SK-N-SH (cell line): ENCODE measurements at regions not wholly inside any gene's neighbourhood (a gene's known extent, or its start where the extent isn't known, plus 50 kb on each side); places are given as distances from the start of the nearest gene placed in this dataset.

Experiments used
- CHD2 ChIP-seq: fragments of 150-350 bp; IDR thresholded peaks from 2 replicates; pipeline ENCODE4 v1.6.1; 2018; ENCODE audit warnings: low read length; ENCODE audit not compliant: partially characterized antibody
- CTCF ChIP-seq: fragments of 200-600 bp; sonication (generic); IDR thresholded peaks from 2 replicates; pipeline ENCODE4 v1.6.1; 2017; ENCODE audit warnings: antibody characterized with exemption, mild to moderate bottlenecking, moderate library complexity
- FOXJ3 ChIP-seq: sonication (generic); formaldehyde crosslinking; IDR thresholded peaks from 2 replicates; pipeline ENCODE4 v1.5.1; 2020; ENCODE audit warnings: mild to moderate bottlenecking, missing genetic modification reagents
- RFX5 ChIP-seq: IDR thresholded peaks from 2 replicates; pipeline ENCODE4 v1.6.1; 2012; ENCODE audit warnings: mild to moderate bottlenecking, improper control_type of control experiment, low read length
- SIN3A ChIP-seq: IDR thresholded peaks from 2 replicates; pipeline ENCODE4 v1.6.1; 2012; ENCODE audit warnings: low read depth, mild to moderate bottlenecking, low read length, moderate library complexity, borderline replicate concordance
- USF2 ChIP-seq: fragments of 150-350 bp; IDR thresholded peaks from 2 replicates; pipeline ENCODE4 v1.6.1; 2017; ENCODE audit warnings: antibody characterized with exemption, low read length, low read depth, borderline replicate concordance

- no peak for TF ChIP-seq CTCF
- no peak for TF ChIP-seq RFX5
- TF ChIP-seq SIN3A: no peak
- TF ChIP-seq USF2: no peak
- TF ChIP-seq CHD2: no peak
- TF ChIP-seq FOXJ3 (CRISPR knock-in tag): no peak
Measured at GRCh38 chr6:164183556-164184123, 769.1 kb downstream of the QKI start.
